Activated naive CD4-positive, alpha-beta T cell treated with anti-CD3 and anti-CD28 coated beads, Interleukin-2, amount 10 ng/mL, durations not matched to agents 7 days and 5 days (primary cell): ENCODE measurements at regions not wholly inside any gene's neighbourhood (a gene's known extent, or its start where the extent isn't known, plus 50 kb on each side); places are given as distances from the start of the nearest gene placed in this dataset.
"Not testable (repeated sequence)": the region's sequence is repeated elsewhere in the genome, so short reads cannot be mapped to it uniquely, and the experiment has no call there.

Source experiments
- CTCF ChIA-PET: fragments of 350-600 bp; sonication (Branson Sonifier 250); formaldehyde crosslinking; loops from one replicate; lab custom pipeline; 2021; ENCODE audit warnings: antibody characterized with exemption; lab: Charles Lee
- DNase-seq: peaks from one replicate; pipeline ENCODE4 v3.0.0-alpha.2; 2020
- H3K27ac Mint-ChIP-seq: one replicate; pipeline ENCODE4 v1.8.0; 2021; ENCODE audit warnings: mild to moderate bottlenecking, moderate library complexity, mixed read lengths
- H3K27me3 Mint-ChIP-seq: one replicate; pipeline ENCODE4 v1.8.0; 2021; ENCODE audit warnings: mild to moderate bottlenecking, mixed read lengths
- H3K36me3 Mint-ChIP-seq: one replicate; pipeline ENCODE4 v1.8.0; 2021; ENCODE audit warnings: mixed read lengths
- H3K4me1 Mint-ChIP-seq: one replicate; pipeline ENCODE4 v1.8.0; 2021; ENCODE audit warnings: mixed read lengths
- H3K4me3 Mint-ChIP-seq: one replicate; pipeline ENCODE4 v1.8.0; 2021; ENCODE audit warnings: mild to moderate bottlenecking, moderate library complexity, mixed read lengths
- H3K9me3 Mint-ChIP-seq: one replicate; pipeline ENCODE4 v1.8.0; 2021; ENCODE audit warnings: mixed read lengths

DNA sequence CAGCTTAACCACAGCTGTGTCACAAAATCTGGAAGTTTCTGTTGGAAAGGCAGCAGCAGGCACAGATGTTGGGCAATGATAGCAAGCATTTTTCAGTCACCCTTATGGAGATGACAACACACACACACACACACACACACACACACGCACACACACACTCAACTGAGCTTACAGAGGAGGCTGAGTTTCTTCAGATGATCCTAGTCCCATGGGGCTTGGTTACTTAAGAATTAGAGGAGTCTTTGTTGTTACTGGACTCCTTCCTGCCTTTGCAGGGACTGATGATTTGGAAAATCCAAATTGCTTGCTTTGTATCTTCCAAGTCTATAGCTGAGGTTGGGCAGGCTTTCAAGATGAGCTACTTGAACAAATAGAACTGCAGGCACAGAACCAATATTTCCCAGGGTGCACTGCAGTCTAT lies 740.1 kb upstream of the PITX2 start:
- peaks cover 8% of the 10 kb centered on the region for H3K9me3 Mint-ChIP-seq
- no peaks in the 10 kb centered on the region for H3K27me3 Mint-ChIP-seq
- no peak overlapping the region for H3K4me3 Mint-ChIP-seq
- H3K4me1 Mint-ChIP-seq: no peaks in the 10 kb centered on the region
- no peak for DNase-seq
- CTCF ChIA-PET: no interaction called here
- H3K36me3 Mint-ChIP-seq: no peaks in the 10 kb centered on the region
- H3K27ac Mint-ChIP-seq: no peak overlapping the region

DNA sequence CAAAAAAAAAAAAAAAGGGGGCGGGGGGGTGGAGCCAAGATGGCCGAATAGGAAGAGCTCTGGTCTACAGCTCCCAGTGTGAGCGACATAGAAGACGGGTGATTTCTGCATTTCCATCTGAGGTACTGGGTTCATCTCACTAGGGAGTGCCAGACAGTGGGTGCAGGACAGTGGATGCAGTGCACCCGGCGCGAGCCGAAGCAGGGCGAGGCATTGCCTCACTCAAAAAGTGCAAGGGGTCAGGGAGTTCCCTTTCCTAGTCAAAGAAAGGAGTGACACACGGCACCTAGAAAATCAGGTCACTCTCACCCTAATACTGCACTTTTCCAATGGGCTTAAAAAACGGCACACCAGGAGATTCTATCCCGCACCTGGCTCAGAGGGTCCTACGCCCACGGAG lies 755.0 kb upstream of the PITX2 start:
- H3K27ac Mint-ChIP-seq, H3K27me3 Mint-ChIP-seq, DNase-seq, H3K36me3 Mint-ChIP-seq, H3K4me3 Mint-ChIP-seq, H3K4me1 Mint-ChIP-seq, CTCF ChIA-PET, H3K9me3 Mint-ChIP-seq: not testable (repeated sequence)

DNA sequence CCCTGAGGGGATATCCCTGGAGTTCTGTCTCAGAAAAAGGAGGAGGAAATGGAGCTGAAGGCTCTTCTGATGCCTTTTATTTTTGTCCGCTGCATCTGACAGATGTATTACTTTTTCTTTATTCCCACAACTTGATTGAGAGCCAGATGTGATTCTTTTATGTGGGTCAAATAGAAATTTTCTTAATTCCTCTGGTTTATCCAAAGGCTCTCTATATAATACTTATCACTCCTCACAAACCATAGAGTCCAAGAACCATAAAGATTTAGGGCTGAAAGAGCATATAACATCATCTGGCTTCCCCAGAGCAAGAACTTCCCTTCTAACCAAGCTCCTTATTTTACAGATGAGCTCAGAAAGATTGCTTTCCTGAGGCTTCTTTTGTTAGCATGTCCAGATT lies 756.7 kb upstream of the FAM241A start:
- Mint-ChIP-seq H3K9me3 (peaks cover 9% of the 10 kb centered on the region), H3K4me1 (no peaks in the 10 kb centered on the region)
- no peak for DNase-seq

DNA sequence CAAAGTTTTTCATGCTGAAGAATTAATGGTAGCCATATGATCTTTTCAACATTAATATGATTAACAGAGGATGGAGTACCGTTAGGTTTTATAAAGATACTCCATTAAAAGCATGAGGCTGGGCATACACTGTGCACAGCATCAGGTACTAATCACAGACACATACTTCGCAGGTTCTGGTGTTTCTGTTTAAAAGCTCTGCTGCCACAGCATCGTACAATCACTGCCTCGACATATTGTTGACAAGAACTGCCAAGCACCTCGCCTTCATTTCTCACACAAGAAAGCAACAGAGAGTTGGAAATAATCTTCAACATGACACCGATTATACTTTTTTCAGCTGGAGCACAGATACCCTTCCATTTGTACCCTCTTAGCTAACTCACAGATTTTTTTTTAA lies 753.4 kb upstream of the FAM241A start:
- H3K27me3 Mint-ChIP-seq: no peaks in the 10 kb centered on the region
- no peaks in the 10 kb centered on the region for H3K36me3 Mint-ChIP-seq
- no peak for DNase-seq
- CTCF ChIA-PET: no interaction called here
- H3K4me3 Mint-ChIP-seq: no peak overlapping the region
- no peaks in the 10 kb centered on the region for H3K4me1 Mint-ChIP-seq
- H3K27ac Mint-ChIP-seq: no peak overlapping the region
- H3K9me3 Mint-ChIP-seq: peaks cover 9% of the 10 kb centered on the region

More for the DNA sequence above, 756.7 kb upstream of the FAM241A start:
- Mint-ChIP-seq H3K27ac (no peak overlapping the region), H3K4me3 (no peak overlapping the region), H3K27me3 (no peaks in the 10 kb centered on the region), H3K36me3 (no peaks in the 10 kb centered on the region)
- CTCF ChIA-PET: no interaction called here

DNA sequence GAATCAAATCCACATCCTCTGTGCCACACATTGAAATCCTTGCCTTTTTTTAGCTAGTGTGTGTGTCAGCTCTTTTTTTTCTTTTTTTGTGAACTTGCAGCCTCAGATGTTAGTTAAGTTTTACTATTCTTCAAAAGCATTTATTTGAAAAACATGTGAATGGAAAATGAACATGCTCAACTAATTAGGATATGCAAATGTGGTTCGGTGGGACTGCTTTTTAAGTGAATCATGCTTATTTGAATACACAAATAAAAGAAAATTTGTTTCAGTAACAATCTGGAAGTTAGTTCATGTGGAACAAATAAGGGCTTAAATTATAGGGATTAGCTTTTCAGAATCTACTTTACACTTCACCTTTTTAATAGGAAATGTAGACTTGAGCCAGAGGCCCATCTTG lies 751.5 kb upstream of the FAM241A start:
- Mint-ChIP-seq H3K27ac (no peak overlapping the region), H3K4me3 (no peak overlapping the region), H3K36me3 (no peaks in the 10 kb centered on the region), H3K9me3 (peaks cover 7% of the 10 kb centered on the region), H3K4me1 (no peaks in the 10 kb centered on the region), H3K27me3 (no peaks in the 10 kb centered on the region)
- CTCF ChIA-PET: no interaction called here
- DNase-seq: no peak

DNA sequence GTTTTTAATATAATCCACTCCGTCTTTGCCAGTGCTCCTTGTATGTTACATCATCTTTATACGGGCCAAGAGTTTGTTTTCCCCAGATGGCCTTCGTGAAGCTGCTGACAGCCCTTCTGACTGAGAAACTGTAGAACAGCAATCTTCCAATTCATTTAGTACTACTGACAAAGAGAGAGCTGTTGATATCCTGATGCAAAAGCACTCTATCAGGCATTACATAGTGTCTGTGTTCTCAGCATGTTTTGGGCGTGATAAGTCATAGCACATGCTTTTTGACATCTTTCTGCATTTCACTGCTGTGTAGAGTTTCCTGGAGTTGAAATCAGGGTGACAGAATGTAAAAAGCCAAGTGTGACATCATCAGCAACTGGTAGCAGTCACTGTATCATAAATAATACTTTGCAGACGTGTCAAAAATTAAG lies 746.3 kb upstream of the FAM241A start:
- Mint-ChIP-seq H3K4me1 (no peaks in the 10 kb centered on the region), H3K9me3 (no peaks in the 10 kb centered on the region), H3K36me3 (no peaks in the 10 kb centered on the region), H3K4me3 (no peak overlapping the region), H3K27ac (no peak overlapping the region), H3K27me3 (no peaks in the 10 kb centered on the region)
- DNase-seq: no peak
- CTCF ChIA-PET: no interaction called here

DNA sequence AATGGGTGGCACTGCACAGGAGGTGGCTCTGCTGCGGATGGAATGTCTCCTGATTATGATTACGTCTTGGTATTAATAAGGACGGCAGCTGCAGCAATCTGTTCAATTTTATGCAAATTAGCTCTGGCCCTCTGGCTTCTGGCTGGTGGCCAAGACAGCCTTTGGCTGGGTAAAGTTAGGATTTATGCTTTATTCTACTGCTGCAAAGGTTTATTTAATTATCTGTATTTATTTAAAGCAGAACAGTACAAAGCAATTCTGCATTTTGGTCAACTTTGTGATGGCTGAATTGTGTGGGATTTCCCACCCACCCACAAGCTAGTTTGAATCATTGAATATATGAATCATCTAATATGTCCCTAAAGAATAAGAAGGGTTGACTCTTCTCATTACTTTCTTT lies 745.6 kb upstream of the FAM241A start:
- no peaks in the 10 kb centered on the region for H3K27me3 Mint-ChIP-seq
- DNase-seq: no peak
- no peaks in the 10 kb centered on the region for H3K4me1 Mint-ChIP-seq
- H3K9me3 Mint-ChIP-seq: no peaks in the 10 kb centered on the region
- no peak overlapping the region for H3K27ac Mint-ChIP-seq
- CTCF ChIA-PET: no interaction called here
- no peak overlapping the region for H3K4me3 Mint-ChIP-seq
- H3K36me3 Mint-ChIP-seq: no peaks in the 10 kb centered on the region

DNA sequence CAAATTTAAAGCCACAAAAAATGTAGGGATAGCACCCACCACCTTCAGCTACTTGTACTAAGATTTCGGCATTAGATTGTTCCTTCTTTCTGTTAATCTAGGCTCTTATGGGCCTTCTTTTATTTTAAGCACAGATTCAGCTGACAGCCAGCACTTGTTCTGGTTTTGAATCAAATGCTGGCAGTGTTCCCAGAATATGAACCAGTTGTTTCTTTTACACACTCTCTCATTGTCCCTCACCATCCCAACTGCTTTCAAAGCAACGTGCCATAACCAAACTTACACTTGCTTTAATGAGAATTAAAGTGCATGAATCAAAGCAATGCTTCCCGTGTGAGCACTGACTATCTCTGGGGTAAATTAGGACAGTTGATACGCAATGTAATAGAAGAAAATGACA lies 744.5 kb upstream of the FAM241A start:
- H3K9me3 Mint-ChIP-seq: no peaks in the 10 kb centered on the region
- H3K27ac Mint-ChIP-seq: no peak overlapping the region
- H3K36me3 Mint-ChIP-seq: no peaks in the 10 kb centered on the region
- CTCF ChIA-PET: no interaction called here
- H3K27me3 Mint-ChIP-seq: no peaks in the 10 kb centered on the region
- H3K4me3 Mint-ChIP-seq: no peak overlapping the region
- H3K4me1 Mint-ChIP-seq: no peaks in the 10 kb centered on the region
- no peak for DNase-seq

DNA sequence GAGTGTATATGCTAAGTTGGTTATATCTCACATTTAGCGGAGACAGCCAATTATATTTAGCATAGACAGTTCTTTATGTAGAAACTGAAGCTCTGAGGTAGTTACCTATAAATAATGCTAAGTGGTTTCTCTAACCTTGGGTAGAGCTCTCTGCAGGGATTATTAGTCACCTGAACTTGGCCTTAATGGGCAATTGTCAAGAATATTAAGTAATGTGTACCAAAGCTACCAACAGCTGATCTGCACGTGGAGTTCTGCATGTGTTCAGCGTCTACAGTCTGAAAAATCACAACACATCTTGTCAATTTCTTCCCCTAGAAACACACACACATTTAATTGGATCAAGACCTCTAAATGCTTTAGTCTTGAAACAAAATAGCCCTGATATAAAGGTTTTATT lies 740.6 kb upstream of the FAM241A start:
- CTCF ChIA-PET: no interaction called here
- Mint-ChIP-seq H3K27me3 (no peaks in the 10 kb centered on the region), H3K4me1 (no peaks in the 10 kb centered on the region), H3K36me3 (no peaks in the 10 kb centered on the region), H3K27ac (no peak overlapping the region), H3K9me3 (no peaks in the 10 kb centered on the region), H3K4me3 (no peak overlapping the region)
- DNase-seq: no peak

DNA sequence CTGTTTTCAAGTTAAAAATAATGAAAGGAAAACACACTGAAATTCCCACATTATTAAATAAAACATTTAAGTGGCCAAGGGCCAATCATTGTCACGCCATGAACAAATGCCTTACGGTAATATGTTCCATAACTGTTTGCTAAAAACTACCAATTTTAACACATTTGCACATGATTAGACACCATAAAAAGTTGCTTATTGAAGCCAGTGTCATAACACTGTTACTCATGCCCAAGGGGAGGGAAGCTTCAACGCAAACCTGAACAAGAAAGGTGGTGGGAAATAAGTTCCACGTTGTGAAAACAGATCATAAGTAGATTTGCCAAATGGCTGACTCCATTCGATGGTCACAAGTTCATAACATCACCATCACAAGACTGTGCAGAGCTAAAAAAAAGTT lies 739.3 kb upstream of the FAM241A start:
- CTCF ChIA-PET: no interaction called here
- Mint-ChIP-seq H3K4me3 (no peak overlapping the region), H3K4me1 (no peaks in the 10 kb centered on the region), H3K36me3 (no peaks in the 10 kb centered on the region), H3K27ac (no peak overlapping the region), H3K27me3 (no peaks in the 10 kb centered on the region), H3K9me3 (no peaks in the 10 kb centered on the region)
- DNase-seq: no peak

DNA sequence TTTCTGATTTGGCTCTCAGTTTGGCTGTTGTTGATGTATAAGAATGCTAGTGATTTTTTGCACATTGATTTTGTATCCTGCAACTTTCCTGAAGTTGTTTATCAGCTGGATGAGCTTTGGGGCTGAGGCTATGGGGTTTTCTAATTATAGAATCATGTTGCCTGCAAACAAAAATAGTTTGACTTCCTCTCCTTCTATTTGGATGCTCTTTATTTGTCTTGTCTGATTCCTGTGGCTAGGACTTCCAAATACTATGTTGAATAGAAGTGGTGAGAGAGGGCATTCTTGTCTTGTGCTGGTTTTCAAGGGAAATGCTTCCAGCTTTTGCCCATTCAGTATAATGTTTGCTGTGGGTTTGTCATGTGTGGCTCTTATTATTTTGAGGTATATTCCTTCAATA lies 734.7 kb upstream of the FAM241A start:
- H3K27me3 Mint-ChIP-seq: no peaks in the 10 kb centered on the region
- no peaks in the 10 kb centered on the region for H3K4me1 Mint-ChIP-seq
- H3K36me3 Mint-ChIP-seq: no peaks in the 10 kb centered on the region
- CTCF ChIA-PET: no interaction called here
- H3K4me3 Mint-ChIP-seq: no peak overlapping the region
- H3K9me3 Mint-ChIP-seq: no peaks in the 10 kb centered on the region
- no peak for DNase-seq
- H3K27ac Mint-ChIP-seq: no peak overlapping the region

DNA sequence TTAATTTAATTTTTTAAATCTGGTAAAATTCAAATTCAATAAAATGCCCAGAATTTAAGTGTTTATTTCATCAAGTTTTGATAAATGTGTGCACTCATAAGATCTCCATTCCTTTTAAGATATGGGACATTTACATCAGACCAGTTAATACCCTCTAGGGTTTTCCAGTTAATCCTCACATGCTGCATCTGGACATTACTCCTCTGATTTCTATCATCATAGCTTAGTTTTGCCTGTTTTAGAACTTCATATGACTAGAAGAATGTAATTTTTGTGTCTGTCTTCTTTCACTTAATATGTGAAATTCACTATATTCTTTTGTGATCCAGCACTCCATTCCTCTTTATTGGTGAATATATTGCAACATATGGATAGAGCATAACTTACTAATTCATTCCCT lies 727.7 kb upstream of the FAM241A start:
- no peak overlapping the region for H3K27ac Mint-ChIP-seq
- no peaks in the 10 kb centered on the region for H3K9me3 Mint-ChIP-seq
- H3K36me3 Mint-ChIP-seq: no peaks in the 10 kb centered on the region
- CTCF ChIA-PET: no interaction called here
- H3K4me3 Mint-ChIP-seq: no peak overlapping the region
- H3K27me3 Mint-ChIP-seq: no peaks in the 10 kb centered on the region
- no peak for DNase-seq
- H3K4me1 Mint-ChIP-seq: no peaks in the 10 kb centered on the region

DNA sequence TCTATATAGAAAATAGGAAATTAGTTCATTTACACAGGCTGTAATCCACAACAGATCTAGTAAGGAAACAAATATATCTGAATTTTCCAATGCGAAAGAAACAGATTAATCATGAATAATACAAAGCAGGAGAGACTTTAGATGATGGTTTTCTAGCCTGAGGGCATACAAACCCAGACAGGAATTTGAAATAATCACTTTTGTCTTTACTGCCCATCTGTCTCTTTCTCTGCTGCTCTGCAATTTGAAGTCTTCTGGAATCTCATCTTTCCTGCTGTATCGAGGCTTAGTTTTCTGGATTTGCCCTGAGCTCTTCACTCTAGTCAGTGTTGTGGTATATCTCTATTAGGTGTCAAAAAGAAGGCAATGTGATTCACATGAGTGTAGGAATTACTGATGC lies 711.8 kb upstream of the FAM241A start:
- Mint-ChIP-seq H3K4me1 (no peaks in the 10 kb centered on the region), H3K9me3 (peaks cover 9% of the 10 kb centered on the region), H3K4me3 (no peak overlapping the region), H3K36me3 (no peaks in the 10 kb centered on the region), H3K27ac (no peak overlapping the region), H3K27me3 (no peaks in the 10 kb centered on the region)
- CTCF ChIA-PET: no interaction called here
- no peak for DNase-seq

DNA sequence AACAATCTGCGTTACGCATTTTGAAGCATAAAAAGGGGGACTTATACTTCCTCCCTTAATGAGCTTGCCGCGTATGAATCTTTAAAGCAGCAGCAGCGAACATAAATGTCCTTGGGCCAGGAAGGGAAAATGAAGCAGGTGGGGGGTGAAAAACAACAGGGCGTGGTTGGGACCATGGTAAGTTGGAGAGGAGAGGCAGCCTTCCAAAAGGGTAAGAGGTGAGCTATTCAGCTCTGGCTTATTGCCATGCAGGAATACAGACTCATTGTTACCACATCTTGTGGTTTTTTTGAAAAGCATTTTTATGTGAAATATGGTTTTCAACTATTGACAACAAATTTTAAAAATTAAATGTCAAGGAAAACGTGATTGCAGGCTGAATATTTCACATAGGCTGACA lies 710.7 kb upstream of the FAM241A start:
- Mint-ChIP-seq H3K4me3 (no peak overlapping the region), H3K4me1 (no peaks in the 10 kb centered on the region), H3K36me3 (no peaks in the 10 kb centered on the region), H3K27ac (no peak overlapping the region), H3K9me3 (peaks cover 11% of the 10 kb centered on the region), H3K27me3 (no peaks in the 10 kb centered on the region)
- CTCF ChIA-PET: no interaction called here
- no peak for DNase-seq

DNA sequence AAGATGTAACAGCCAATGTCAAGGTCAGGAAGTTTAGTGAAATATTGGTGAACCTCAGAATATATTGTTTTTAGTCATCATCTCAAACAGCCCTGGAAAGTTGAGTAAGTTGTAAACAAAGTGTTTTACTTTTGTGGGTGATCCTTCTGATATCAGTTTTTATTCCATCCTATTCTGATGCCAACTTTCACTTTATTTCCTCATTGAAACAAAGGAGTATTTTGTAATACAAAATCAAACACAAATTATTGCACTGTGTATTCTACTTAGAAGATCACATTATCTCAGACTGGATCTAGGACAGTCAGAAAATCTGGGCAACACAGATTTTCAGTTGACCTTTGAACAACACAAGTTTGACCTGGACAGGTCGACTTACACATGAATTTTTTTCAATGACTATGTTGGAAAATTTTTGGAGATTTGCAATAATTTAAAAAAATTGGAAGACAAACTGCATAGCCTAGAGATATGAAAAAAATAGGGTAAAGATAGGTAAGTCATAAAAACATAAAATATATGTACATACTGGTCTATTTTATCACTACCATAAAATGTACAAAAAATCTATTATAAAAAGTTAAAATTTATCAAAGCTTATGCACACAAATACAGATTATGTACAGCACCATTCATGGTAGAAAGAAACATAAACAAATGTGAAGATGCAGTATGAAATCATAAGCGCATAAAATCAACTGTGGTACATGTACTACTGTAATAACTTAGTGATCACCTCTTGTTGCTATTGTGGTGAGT lies 709.1 kb upstream of the FAM241A start:
- H3K4me3 Mint-ChIP-seq: no peak overlapping the region
- CTCF ChIA-PET: no interaction called here
- no peak overlapping the region for H3K27ac Mint-ChIP-seq
- H3K27me3 Mint-ChIP-seq: no peaks in the 10 kb centered on the region
- H3K4me1 Mint-ChIP-seq: no peaks in the 10 kb centered on the region
- DNase-seq: no peak
- H3K36me3 Mint-ChIP-seq: no peaks in the 10 kb centered on the region
- peaks cover 7% of the 10 kb centered on the region for H3K9me3 Mint-ChIP-seq

DNA sequence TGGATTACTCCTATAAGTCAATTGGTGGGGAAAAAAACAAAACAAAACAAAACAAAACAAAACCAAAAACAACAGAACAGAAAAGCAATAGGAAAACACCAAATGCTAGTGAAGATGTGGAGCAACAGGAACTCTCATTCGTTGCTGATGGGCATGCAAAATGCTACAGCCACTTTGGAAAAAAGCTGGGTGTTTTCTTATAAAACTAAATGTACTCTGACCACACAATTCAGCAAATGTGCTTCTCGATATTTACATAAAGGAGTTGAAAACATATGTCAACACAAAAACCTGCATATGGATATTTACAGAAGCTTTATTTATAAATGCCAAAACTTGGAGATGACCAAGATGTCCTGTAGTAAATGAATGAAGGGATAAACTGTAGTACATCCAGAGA lies 703.6 kb upstream of the FAM241A start:
- Mint-ChIP-seq H3K9me3 (peaks cover 2% of the 10 kb centered on the region), H3K27ac (no peak overlapping the region), H3K27me3 (no peaks in the 10 kb centered on the region), H3K4me1 (no peaks in the 10 kb centered on the region), H3K36me3 (no peaks in the 10 kb centered on the region), H3K4me3 (no peak overlapping the region)
- CTCF ChIA-PET: no interaction called here
- DNase-seq: no peak
